Natural killer cell (primary cell): ENCODE measurements at regions not wholly inside any gene's neighbourhood (a gene's known extent, or its start where the extent isn't known, plus 50 kb on each side); places are given as distances from the start of the nearest gene placed in this dataset.

Experiments
- ATAC-seq, 3 donors: fragments of 150-1000 bp in 2 of 3; fragments of 200-7000 bp in 1 of 3; cut with Tn5 transposase; 1 replicate in 1 of 3; 2 replicates in 2 of 3; pipeline ENCODE4 v1.10.0; 2021; ENCODE audit warnings: mild to moderate bottlenecking in 2 of 3, moderate library complexity in 2 of 3
- DNase-seq, 2 donors: peaks; one replicate each; pipeline versions ENCODE4 v3.0.0 to v3.0.0-alpha.2; 2013 to 2021; ENCODE audit warnings: mixed read lengths in 1 of 2
- H3K27ac ChIP-seq: one replicate; pipeline ENCODE4 v1.5.1; 2013; ENCODE audit warnings: mild to moderate bottlenecking, low read length
- H3K27me3 ChIP-seq: one replicate; pipeline ENCODE4 v1.6.1; 2013; ENCODE audit warnings: low read length; ENCODE audit not compliant: control insufficient read depth, insufficient read depth
- H3K36me3 ChIP-seq: one replicate; pipeline ENCODE4 v1.6.1; 2013; ENCODE audit warnings: low read length; ENCODE audit not compliant: control insufficient read depth, insufficient read depth
- H3K4me1 ChIP-seq: one replicate; pipeline ENCODE4 v1.6.1; 2013; ENCODE audit warnings: low read length; ENCODE audit not compliant: control insufficient read depth, insufficient read depth
- H3K4me3 ChIP-seq: one replicate; pipeline ENCODE4 v1.5.1; 2013; ENCODE audit warnings: low read length
- H3K9me3 ChIP-seq: one replicate; pipeline ENCODE4 v1.6.1; 2013; ENCODE audit warnings: low read length; ENCODE audit not compliant: control insufficient read depth, insufficient read depth
- H3K27ac Mint-ChIP-seq, 2 donors: one replicate each; pipeline ENCODE4 v1.8.0; 2022; ENCODE audit warnings: mild to moderate bottlenecking in 2 of 2, mixed read lengths in 2 of 2, moderate library complexity in 1 of 2
- H3K27me3 Mint-ChIP-seq, 2 donors: one replicate each; pipeline ENCODE4 v1.8.0; 2022; ENCODE audit warnings: low read depth in 2 of 2, mixed read lengths in 2 of 2
- H3K36me3 Mint-ChIP-seq: one replicate; pipeline ENCODE4 v1.8.0; 2022; ENCODE audit warnings: mixed read lengths
- H3K4me1 Mint-ChIP-seq, 2 donors: one replicate each; pipeline ENCODE4 v1.8.0; 2022; ENCODE audit warnings: mixed read lengths in 2 of 2
- H3K4me3 Mint-ChIP-seq: one replicate; pipeline ENCODE4 v1.8.0; 2022; ENCODE audit warnings: mild to moderate bottlenecking, moderate library complexity, mixed read lengths
- H3K9me3 Mint-ChIP-seq, 2 donors: one replicate each; pipeline ENCODE4 v1.8.0; 2022; ENCODE audit warnings: mixed read lengths in 2 of 2
- CTCF ChIP-seq: fragments of 200-600 bp; IDR thresholded peaks from one replicate; pipeline ENCODE4 v1.8.0; 2022; ENCODE audit warnings: antibody characterized with exemption
- WGBS: methylation state at CpG from one replicate; pipeline ENCODE4 v1.1.7; 2013; ENCODE audit warnings: missing lambda C conversion rate; ENCODE audit not compliant: insufficient coverage; 5-methylcytosine and 5-hydroxymethylcytosine counted together
- intact Hi-C: fragments of 100-400 bp; cut with micrococcal nuclease; formaldehyde crosslinking; loops from one replicate; pipeline ENCODE4 v1.14.2; 2022

- H3K36me3 ChIP-seq = no peaks in the 10 kb centered on the region
- Mint-ChIP-seq H3K9me3 (no peaks in the 10 kb centered on the region), H3K27me3 (peaks cover 26 to 48% of the 10 kb centered on the region in 2 donors), H3K36me3 (no peaks in the 10 kb centered on the region), H3K4me1 (no peaks in the 10 kb centered on the region), H3K27ac (no peak overlapping the region), H3K4me3 (no peak overlapping the region)
- H3K4me1 ChIP-seq = no peaks in the 10 kb centered on the region
- ATAC-seq = no peak
- WGBS = 93% methylated on average over 4 of the region's 4 CpGs
- intact Hi-C loops = no loop called here
- no peaks in the 10 kb centered on the region for H3K9me3 ChIP-seq
- TF ChIP-seq CTCF = no peak
- DNase-seq = no peak
- H3K27ac ChIP-seq = no peak overlapping the region
- H3K27me3 ChIP-seq = no peaks in the 10 kb centered on the region
- no peak overlapping the region for H3K4me3 ChIP-seq
These were observed 53.8 kb upstream of the GATA6 start for GRCh38 chr18:22115573-22115972.
